ENCODE measurements at regions not wholly inside any gene's neighbourhood (a gene's known extent, or its start where the extent isn't known, plus 50 kb on each side); places are given as distances from the start of the nearest gene placed in this dataset.

- Histone ChIP-seq H3K9me3 (ENCODE audit: control insufficient read depth, insufficient read depth, low read depth, low read length) (peaks cover 6% of the 10 kb centered on the region; the same call in 1 of the 2 replicates), H3K4me3 (ENCODE audit: low read depth in 2 of 2, low read length in 2 of 2) (no peak overlapping the region), H3K36me3 (ENCODE audit: control insufficient read depth, insufficient read depth, low read length) (no peaks in the 10 kb centered on the region), H3K27me3 (ENCODE audit: control insufficient read depth, insufficient read depth, low read length) (no peaks in the 10 kb centered on the region), H3K4me1 (ENCODE audit: control insufficient read depth, insufficient read depth, low read length) (no peaks in the 10 kb centered on the region), H3K27ac (ENCODE audit: low read length) (no peak overlapping the region)
- BruUV-seq (replicated peaks): no TSS peak
- ATAC-seq (no peak), DNase-seq (ENCODE audit: low read depth, low spot score) (no peak)
- TF ChIP-seq, protein P1, sequence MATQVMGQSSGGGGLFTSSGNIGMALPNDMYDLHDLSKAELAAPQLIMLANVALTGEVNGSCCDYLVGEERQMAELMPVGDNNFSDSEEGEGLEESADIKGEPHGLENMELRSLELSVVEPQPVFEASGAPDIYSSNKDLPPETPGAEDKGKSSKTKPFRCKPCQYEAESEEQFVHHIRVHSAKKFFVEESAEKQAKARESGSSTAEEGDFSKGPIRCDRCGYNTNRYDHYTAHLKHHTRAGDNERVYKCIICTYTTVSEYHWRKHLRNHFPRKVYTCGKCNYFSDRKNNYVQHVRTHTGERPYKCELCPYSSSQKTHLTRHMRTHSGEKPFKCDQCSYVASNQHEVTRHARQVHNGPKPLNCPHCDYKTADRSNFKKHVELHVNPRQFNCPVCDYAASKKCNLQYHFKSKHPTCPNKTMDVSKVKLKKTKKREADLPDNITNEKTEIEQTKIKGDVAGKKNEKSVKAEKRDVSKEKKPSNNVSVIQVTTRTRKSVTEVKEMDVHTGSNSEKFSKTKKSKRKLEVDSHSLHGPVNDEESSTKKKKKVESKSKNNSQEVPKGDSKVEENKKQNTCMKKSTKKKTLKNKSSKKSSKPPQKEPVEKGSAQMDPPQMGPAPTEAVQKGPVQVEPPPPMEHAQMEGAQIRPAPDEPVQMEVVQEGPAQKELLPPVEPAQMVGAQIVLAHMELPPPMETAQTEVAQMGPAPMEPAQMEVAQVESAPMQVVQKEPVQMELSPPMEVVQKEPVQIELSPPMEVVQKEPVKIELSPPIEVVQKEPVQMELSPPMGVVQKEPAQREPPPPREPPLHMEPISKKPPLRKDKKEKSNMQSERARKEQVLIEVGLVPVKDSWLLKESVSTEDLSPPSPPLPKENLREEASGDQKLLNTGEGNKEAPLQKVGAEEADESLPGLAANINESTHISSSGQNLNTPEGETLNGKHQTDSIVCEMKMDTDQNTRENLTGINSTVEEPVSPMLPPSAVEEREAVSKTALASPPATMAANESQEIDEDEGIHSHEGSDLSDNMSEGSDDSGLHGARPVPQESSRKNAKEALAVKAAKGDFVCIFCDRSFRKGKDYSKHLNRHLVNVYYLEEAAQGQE (IDR thresholded peaks at IDR 0.05; ENCODE audit: insufficient read depth in 1 of 2, low read depth in 2 of 2, low read length in 1 of 2): no peak
- TF ChIP-seq POLR2AphosphoS5 (IDR thresholded peaks at IDR 0.05; ENCODE audit: low read depth, low read length) (no peak), SIN3A (IDR thresholded peaks at IDR 0.05; ENCODE audit: borderline replicate concordance, insufficient read depth, low read depth, low read length) (no peak), TCF7L2 (IDR thresholded peaks at IDR 0.05; ENCODE audit: low read depth, low read length) (no peak)
- TF ChIP-seq, protein P2, sequence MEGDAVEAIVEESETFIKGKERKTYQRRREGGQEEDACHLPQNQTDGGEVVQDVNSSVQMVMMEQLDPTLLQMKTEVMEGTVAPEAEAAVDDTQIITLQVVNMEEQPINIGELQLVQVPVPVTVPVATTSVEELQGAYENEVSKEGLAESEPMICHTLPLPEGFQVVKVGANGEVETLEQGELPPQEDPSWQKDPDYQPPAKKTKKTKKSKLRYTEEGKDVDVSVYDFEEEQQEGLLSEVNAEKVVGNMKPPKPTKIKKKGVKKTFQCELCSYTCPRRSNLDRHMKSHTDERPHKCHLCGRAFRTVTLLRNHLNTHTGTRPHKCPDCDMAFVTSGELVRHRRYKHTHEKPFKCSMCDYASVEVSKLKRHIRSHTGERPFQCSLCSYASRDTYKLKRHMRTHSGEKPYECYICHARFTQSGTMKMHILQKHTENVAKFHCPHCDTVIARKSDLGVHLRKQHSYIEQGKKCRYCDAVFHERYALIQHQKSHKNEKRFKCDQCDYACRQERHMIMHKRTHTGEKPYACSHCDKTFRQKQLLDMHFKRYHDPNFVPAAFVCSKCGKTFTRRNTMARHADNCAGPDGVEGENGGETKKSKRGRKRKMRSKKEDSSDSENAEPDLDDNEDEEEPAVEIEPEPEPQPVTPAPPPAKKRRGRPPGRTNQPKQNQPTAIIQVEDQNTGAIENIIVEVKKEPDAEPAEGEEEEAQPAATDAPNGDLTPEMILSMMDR (IDR thresholded peaks at IDR 0.05): no peak
- intact Hi-C loops (cut with micrococcal nuclease; ENCODE audit: unreplicated experiment) (no loop called here), in situ Hi-C loops (cut with HindIII; ENCODE audit: low pct_unique_long_range_greater_than_20kb, low sequenced_read_pairs) (no loop called here)
- CTCF ChIA-PET: no interaction called here
- POLR2A ChIA-PET: no interaction called here
Observed at GRCh38 chr10:107444443-107444842, 279.9 kb upstream of the SORCS1 start.

- H3K36me3 ChIP-seq (ENCODE audit: control insufficient read depth, insufficient read depth, low read length): no peaks in the 10 kb centered on the region
- intact Hi-C loops (cut with micrococcal nuclease; ENCODE audit: unreplicated experiment): no loop called here
- no peak overlapping the region for H3K4me3 ChIP-seq (ENCODE audit: low read depth in 2 of 2, low read length in 2 of 2)
- H3K9me3 ChIP-seq (ENCODE audit: control insufficient read depth, insufficient read depth, low read depth, low read length): peaks cover 6% of the 10 kb centered on the region; the same call in 1 of the 2 replicates
- H3K27me3 ChIP-seq (ENCODE audit: control insufficient read depth, insufficient read depth, low read length): no peaks in the 10 kb centered on the region
- ATAC-seq (no peak), DNase-seq (ENCODE audit: low read depth, low spot score) (no peak)
- ChIA-PET CTCF (no interaction called here), POLR2A (no interaction called here)
- no peak for TF ChIP-seq TCF7L2 (IDR thresholded peaks at IDR 0.05; ENCODE audit: low read depth, low read length)
- TF ChIP-seq SIN3A (IDR thresholded peaks at IDR 0.05; ENCODE audit: borderline replicate concordance, insufficient read depth, low read depth, low read length): no peak
- TF ChIP-seq, protein P2 (IDR thresholded peaks at IDR 0.05): no peak
- TF ChIP-seq POLR2AphosphoS5 (IDR thresholded peaks at IDR 0.05; ENCODE audit: low read depth, low read length): no peak
- TF ChIP-seq, protein P1 (IDR thresholded peaks at IDR 0.05; ENCODE audit: insufficient read depth in 1 of 2, low read depth in 2 of 2, low read length in 1 of 2): no peak
- H3K4me1 ChIP-seq (ENCODE audit: control insufficient read depth, insufficient read depth, low read length): no peaks in the 10 kb centered on the region
- H3K27ac ChIP-seq (ENCODE audit: low read length): no peak overlapping the region
- in situ Hi-C loops (cut with HindIII; ENCODE audit: low pct_unique_long_range_greater_than_20kb, low sequenced_read_pairs): no loop called here
- no TSS peak for BruUV-seq (replicated peaks)
Observed at GRCh38 chr10:107443813-107444212, 279.3 kb upstream of the SORCS1 start.

Data from Panc1 (cell line).